ENCODE measurements at regions not wholly inside any gene's neighbourhood (a gene's known extent, or its start where the extent isn't known, plus 50 kb on each side); places are given as distances from the start of the nearest gene placed in this dataset.
"Not testable (repeated sequence)": the region's sequence is repeated elsewhere in the genome, so short reads cannot be mapped to it uniquely, and the experiment has no call there.

DNA sequence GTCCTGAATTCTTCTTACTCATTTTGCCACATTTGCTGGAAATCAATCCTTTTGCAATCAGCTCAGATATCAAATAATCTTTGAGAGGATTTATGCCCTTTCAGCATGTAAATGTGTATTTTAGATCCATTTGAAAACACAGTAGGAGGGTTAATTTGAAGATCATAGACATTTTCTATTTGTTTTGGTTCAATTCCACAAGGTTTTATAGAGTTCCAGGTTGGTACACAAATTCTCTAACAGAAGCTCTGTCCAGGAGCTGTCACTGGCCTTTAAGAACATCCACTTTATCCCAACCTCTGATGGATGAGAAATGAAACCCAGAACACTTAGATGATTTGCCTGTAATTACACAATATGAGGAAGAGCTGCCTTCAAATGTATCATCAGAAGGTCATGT, 157.3 kb upstream of the CHAC2 start:
- DNase-seq, result no peak

DNA sequence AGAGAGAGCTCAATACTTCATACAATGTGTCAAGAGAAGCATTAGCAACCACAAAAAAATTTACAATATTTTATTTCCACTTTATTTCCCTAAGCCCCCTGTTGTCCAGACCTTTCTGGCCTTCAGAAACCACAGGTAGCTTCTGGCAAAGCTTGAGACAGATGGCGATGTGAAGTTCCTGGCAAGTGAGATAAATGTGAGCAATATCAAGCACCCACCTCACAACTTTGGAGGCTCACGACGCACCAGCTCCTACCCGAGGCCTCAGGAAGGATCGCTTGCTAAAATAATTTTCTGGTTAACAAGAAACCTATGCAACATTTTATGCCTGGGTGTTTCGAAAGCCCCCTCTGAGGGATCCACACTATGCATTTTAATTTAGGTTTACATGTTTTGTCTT, 158.1 kb upstream of the CHAC2 start:
- DNase-seq, result no peak

DNA sequence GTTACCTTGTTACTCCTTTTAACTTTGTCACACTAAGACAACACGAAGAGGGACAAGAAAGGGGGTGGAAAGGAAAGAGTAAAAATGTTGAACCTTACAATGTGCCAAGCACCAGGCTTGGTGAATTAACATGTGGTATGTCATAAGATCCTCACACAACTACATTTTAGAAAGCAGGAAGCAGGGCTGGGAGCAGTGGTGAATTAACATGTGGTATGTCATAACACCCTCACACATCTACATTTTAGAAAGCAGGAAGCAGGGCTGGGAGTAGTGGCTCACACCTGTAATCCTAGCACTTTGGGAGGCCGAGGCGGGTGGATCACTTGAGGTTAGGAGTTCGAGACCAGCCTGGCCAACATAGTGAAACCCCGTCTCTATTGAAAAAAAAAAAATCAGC, 159.3 kb upstream of the CHAC2 start:
- DNase-seq, result no peak

DNA sequence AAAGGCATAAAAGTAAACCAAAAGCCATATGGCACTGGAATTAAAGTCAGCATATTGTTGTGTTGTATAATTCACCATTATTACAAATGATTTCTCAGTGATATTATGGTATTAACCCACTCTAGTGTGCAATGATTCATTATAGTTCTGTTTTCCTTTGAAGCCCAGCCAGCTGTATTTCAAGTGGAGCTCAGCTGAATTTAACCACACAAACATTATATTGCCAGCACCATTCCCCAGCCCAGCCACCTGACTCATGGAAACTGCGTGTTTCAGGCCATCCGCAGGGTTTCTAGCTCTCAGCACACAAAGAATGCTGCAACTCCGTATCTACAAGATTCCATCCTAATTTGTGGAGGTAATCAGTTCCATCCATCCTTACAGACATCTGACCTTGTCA, 166.8 kb upstream of the CHAC2 start:
- DNase-seq, result no peak

DNA sequence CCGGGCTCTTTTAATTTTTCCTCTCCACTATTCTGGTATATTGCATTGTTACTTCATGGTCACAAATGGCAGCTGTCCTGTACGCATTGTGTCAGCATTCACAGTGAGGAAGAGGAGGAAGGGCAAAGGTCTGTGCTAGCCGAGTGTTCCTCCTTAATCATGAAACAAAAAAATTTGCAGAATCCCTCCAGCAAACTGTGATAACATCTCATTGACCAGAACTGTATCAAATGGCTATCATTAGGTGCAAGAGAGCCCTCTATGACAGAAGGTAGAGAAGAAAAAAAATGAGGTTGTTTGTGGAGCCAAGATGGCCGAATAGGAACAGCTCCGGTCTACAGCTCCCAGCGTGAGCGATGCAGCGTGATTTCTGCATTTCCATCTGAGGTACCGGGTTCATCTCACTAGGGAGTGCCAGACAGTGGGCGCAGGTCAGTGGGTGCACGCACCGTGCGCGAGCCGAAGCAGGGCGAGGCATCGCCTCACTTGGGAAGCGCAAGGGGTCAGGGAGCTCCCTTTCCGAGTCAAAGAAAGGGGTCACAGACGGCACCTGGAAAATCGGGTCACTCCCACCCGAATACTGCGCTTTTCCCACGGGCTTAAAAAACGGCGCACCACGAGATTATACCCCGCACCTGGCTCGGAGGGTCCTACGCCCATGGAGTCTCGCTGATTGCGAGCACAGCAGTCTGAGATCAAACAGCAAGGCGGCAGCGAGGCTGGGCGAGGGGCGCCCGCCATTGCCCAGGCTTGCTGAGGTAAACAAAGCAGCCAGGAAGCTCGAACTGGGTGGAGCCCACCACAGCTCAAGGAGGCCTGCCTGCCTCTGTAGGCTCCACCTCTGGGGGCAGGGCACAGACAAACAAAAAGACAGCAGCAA, 180.6 kb upstream of the CHAC2 start:
- DNase-seq, result not testable (repeated sequence)

DNA sequence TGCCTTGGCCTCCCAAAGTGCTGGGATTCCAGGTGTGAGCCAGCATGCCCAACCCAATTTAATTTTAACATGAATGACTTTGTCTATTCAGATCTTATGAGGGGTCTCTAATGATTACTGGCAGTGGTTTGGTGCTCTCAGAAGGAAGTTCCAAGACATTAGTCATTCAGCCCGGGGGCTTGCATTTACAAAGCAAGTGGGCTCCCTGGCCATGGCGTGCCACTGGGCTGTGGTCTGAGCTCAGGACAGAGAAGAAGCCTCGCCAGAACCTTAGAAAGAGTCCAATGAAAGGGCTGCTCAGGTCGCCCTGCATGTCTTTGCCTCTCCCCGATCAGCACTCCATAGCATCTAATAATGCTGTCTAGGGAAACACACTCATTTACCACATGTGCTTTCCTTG, 182.6 kb upstream of the CHAC2 start:
- DNase-seq, result no peak

DNA sequence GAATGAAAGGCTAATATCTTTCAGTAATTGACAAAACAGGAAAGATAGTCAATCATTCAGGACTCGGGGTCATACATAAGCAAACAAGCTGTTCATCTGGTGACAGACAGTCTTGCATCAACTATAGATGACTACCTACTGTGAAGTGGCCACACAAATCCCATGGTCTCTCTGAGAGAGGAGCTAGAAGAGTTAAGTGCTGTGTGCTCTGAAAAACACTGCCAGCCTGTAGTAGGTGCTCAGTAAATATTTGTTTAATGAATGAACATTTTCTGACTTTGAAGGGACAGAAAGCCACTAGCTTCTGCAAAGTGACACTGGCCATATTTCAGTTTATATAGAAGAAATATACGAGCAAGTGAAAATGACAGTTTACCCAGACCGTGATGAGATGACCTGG, 184.0 kb upstream of the CHAC2 start:
- no peak for DNase-seq

DNA sequence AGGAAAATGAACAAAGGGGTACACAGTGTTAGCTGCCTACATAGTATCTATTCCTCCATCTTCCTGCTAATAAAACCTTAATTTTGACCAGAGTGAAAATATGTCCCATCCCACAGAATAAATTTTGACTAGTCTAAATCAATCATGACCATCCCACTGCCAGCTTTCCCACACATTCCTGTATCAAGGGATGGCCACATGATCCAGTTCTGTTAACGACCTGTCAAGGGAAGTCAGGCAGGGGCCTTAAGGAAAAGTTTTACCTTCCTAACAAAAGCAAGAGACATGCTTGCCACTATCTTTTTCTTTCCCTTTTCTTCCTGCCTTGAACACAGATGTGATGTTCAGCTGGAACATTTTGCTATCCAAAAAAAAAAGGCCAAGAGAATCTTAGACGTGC, 185.0 kb upstream of the CHAC2 start:
- DNase-seq, result no peak

DNA sequence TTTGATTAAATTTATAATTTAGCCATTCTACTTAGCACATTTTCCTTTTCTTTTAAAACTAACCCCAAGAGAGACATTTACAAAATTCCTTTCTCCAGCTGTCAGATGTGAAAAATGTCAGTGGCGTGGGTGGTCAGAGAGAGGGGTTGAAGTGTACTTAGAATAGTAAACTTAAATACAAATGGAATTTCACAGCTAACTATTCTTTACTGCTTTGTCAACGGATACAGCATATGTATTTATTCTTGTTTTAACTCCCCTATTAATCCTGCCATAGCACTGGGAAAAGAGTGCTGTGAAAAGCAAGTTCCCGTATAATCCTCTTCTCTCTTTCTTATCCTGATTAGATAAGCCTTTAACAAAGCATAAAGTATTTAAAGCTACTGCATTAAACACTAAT, 191.4 kb upstream of the CHAC2 start:
- no peak for DNase-seq

DNA sequence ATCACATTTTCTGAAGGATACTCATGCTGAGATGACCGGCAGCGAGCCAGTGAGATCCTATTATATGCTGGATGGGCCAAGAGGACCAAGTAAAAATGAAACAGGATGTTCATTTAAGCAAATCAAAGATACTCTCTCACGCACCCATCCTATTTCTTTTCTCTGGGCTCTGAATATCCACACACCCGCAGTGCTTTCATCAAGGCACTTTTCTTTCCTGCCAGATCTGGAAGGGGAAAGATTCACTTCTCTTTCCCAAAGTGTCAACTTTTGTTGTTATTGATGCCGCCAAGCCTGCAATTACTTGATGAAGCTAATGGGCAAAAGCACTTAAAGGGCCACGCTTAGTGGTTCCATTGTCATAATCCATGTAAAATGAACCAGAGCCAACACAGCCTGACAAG, 191.9 kb upstream of the CHAC2 start:
- no peak for DNase-seq

DNA sequence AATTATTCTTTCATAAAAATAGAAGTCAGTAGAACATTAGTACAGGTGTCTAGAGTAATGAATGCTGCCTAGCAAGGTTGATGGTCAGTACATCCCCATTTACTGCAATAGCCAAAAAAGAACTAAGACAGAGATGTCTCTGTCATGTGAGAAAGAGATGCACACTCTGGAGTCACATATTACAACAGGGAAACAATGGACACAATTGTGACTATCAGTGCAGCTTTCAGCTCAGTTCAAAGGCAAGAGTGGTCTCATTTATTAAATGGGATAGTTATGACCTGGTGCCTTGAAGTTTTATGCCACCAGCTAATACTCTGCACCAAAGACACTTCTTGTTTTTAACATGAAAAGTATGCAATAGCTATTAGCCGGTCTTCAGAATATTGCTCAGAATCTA, 194.9 kb upstream of the CHAC2 start:
- DNase-seq, result no peak

DNA sequence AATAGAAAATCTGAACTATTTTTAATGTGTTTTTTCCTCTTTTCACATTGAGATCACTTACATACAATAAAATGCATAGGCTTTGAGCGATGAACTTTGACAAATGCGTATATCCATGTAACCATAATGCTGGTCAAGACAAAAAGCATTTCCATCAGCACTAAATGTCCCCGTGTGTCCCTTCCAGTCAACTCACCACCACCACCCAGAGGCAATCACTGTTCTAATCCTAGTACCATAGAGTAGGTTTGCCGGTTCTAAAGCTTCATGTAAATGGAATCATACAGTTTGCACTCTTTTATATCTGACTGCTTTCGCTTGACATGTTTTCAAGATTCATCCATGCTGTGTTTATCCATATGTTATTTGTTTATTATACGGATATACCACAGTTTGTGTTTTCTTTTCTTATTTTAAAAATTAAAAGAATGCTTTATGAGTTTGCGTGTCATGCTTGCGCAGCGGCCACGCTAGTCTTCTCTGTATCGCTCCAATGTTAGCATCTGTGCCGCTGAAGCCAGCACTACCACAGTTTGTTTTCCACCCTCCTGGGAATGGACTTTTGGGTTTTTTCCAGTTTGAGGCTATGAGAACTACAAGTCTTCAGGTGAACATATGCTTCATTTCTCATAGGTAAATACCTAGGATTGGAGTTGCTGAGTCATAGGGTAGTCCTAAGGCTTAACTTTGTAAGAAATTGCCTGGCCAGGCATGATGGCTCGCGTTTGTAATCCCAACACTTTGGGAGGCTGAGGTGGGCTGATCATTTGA, 197.5 kb upstream of the CHAC2 start:
- DNase-seq, result no peak

DNA sequence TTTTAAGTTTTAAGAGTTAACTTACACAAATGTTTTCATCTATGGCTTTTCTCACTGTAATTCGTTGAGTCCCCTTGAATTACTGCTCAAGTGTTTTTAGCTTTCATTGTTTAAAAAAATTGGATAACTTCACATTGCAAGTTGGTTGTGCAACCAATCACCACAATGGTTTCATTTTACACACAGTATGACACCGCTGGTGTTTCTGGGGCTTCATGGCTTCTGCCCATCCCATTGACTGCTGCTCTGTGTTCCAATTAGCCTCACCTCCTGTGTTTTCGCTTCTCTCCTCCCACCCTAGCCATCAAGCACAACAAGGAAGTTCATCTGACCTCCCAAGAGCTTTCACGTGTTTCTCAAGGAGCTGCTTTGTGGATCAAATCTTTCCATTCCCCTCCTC, 199.1 kb upstream of the CHAC2 start:
- no peak for DNase-seq

DNA sequence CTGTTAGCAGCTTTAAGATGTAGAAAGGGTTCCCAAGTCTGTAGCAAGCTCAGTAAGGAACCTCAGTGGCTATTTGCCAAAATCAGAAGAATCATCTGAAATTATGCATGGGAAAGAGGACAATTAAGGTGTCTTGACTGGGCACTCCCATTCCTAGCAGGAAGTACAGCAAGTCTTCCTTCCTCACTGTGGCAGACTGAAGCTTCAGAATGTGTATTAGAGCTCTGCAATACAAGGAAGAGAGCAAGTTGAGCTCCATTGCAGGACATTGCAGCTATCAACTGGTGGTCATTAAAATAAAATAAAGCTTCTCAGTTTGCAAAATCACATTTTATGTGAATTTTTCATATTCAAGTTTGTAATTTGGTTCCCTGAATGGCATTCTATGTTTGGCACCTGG, 200.5 kb upstream of the CHAC2 start:
- DNase-seq, result no peak

DNA sequence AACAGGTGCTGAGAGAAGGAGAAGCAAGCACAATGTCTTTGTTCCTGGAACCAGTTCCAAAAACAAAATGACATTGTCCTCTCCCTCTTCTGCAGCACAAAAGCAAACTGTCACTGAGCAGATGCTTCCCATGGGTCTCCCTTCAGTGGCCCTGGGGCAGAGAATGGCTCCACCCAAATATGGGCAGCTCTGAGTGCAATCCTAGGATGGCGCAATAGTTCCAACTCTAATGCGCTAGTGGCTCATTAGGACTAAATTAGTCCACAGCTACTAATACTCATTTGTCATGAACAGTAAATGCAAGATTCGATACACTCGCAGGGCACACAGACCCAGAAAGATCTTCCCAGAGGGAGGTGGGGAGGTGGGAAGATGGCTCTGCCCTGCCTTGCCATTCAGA, 205.2 kb upstream of the CHAC2 start:
- no peak for DNase-seq

DNA sequence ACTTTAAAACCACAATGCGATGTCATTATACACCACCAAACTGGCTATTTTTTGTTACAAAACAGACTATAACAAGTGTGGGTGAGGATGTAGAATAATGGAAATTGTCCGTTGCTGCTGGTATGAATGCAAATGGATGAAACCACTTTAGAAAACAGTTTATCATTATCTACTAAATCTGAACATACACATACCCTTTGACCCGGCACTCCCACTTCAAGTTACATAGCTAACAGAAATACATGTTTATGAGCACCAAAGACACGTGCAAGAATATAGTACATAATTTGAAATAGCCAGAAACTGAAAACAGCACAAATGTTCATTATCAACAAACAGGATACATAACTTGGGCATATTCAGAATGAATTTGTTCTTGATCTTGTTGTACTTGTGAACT, 206.4 kb upstream of the CHAC2 start:
- no peak for DNase-seq

DNA sequence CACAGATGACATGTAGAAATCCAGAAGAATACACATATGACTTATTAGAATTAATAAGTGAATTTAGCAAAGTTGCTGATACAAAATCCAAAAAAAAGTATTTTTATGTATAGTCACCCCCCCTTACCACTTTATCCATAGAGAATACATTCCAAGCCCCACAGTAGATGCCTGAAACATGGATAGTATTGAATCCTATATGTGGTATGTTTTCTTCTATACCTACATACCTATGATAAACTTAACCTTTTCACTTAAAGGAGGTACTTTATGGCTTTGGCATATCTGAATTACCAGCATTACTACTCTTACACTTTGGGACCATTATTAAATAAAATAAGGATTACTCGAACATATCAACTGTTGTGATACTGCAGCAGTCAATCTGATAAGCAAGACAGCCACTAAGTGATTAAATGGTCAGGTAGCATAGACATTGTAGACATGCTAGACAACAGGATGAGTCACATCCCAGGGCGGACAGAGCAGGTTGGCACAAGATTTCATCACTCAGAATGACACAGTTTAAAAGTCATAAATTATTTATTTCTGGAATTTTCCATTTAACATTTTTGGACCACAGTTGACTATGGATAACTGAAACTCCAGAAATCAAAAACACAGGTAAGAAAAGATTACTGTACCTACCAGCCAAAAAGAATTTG, 208.2 kb upstream of the CHAC2 start:
- DNase-seq, result no peak

DNA sequence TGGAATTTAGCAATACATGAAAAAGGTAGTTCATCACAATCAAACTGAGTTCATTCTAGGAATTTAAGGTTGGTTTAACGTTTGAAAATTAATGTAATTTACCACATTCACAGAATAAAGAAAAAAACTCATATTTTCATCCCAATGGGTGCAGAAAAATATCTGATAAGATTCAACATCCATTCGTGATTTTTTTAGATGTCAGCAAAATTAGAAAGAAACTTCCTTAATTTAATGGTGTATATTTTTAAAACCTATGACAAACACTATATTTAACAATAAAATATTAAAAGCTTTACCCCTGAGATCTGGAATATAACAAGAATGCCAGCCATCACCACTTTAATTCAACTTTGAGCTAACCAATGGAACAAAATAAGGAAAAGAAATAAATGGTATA, 208.7 kb upstream of the CHAC2 start:
- DNase-seq, result no peak

DNA sequence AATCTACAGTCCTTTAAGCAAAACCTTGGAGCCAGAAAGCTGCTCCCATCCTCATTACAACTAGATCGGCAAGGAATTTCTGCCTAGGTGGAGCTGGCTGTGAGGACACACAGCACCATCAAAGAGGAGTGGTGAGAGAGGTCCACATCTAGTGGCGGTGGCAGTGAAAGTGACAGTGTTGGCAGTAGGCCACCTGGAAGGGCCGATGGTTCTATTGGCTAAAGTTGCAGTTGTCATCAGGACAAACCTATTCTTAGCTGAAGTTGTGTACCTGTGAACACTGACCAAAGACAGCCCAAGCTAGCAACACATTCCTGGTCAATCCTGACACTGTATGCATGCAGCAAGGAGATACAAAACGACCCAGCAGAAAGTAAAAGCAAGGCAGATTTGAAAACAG, 218.1 kb upstream of the CHAC2 start:
- no peak for DNase-seq

DNA sequence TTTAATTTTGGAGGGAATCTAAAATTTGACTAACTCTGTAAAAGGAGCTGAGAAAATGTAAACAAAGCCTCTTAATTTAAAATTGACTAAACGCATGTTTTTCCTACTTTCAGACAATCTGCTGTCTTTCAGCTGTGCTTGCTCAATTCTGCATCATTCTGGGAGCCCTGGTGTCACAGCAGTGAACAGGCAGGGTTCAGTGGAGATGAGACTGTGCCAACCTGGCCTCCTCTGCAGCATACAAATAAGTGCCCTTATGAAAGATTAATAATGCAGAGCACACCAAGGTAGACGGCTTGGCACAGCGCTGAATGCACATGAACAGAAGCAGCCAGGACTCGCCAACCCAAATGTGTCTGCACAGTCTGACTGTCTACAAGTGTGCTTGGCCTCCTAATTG, 222.0 kb upstream of the CHAC2 start:
- DNase-seq, result no peak

DNA sequence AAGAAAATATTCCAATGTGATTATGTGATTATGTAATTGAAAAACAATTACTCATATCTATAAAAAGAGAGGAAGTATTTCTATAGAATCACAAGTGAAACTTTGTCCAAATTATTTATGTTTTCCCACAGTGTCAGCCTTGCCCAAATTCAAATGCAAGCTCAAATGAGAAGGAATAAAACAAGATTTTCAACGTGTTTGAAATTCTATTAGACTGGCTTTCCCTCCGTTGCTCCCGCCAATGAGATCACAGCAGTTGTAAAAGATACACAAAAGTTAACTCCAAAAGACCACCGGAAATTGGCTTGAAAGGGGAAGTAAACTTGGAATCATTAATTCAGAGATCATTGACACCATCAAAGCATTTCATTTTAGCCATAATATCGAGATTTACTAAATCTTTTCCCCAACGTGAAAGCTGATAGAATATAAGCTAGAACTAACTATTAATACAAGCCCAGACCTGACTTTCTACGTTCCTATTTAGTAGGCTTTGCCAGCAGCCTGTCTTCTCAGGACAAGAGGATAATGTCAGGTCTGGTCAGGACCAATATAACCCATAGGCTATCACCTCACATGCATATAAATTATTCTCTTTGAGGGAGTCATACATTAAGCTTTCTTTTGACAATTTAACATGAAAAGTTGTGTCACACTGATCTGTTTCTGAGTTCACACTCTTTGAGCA, 222.6 kb upstream of the CHAC2 start:
- no peak for DNase-seq

DNA sequence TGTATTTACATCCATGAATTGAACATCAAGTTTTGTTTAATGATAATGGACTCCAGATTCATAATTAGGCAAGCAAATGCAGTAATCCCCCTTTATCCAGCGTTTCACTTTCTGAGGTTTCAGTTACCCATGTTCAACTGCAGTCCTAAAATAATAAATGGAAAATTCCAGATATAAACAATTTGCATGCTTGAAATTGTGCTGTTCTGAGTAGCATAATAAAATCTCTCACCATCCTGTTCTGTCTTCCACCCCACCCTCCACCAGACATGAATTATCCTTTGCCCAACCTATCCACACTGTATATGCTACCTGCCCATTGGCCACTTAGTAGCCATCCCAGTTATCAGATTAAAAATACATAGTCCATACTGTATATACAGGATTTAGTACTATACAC, 224.5 kb upstream of the CHAC2 start:
- DNase-seq, result no peak

DNA sequence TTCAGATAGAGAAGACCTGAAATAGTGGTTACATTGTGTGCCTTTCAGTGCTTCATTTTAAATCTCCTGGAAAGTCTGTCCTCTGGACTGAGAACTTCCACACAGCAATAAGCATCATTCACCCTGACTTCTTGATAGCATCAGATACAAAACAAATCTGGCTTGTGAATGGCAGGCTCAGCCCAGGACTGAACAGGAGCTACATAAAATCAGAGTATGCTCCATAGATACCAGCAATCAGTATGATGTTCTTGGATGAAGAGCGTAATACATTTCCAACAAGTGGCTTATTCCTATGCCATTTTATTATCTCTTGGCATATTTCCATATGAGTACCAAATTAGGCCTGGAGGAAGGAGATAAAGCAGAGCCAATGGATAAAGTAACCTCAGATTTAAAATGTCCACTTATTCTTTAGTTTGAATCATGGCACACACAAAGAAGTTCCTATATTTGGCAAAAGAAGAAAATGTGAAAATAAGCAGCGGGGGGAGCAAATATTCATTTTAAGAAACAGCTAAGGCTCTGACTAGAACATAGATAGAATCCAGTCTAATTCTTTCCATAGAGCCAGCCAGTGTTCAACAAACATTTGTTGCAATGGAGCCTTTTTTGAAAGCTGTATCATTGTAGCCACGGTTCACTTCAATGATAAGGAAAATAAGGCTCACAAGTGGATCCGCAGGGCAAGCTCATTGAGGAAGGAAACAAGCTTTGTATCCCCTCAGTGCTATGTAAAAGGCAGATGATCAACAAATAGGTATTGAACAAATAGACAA, 230.8 kb upstream of the CHAC2 start:
- no peak for DNase-seq

Measured in stimulated activated CD4-positive, alpha-beta T cell treated with anti-CD3 and anti-CD28 coated beads, Interleukin-15, amount 100 ng/mL, for 24 hours (primary cell).